Activated naive CD4-positive, alpha-beta T cell treated with anti-CD3 and anti-CD28 coated beads, Interleukin-2, amount 50 U/mL, for 24 hours (primary cell): ENCODE measurements at regions not wholly inside any gene's neighbourhood (a gene's known extent, or its start where the extent isn't known, plus 50 kb on each side); places are given as distances from the start of the nearest gene placed in this dataset.

Experiments used
- H3K27ac Mint-ChIP-seq: one replicate; pipeline ENCODE4 v1.8.0; 2021; ENCODE audit warnings: mild to moderate bottlenecking, mixed read lengths
- H3K27me3 Mint-ChIP-seq: one replicate; pipeline ENCODE4 v1.8.0; 2021; ENCODE audit warnings: mixed read lengths
- H3K36me3 Mint-ChIP-seq: one replicate; pipeline ENCODE4 v1.8.0; 2021; ENCODE audit warnings: mixed read lengths
- H3K4me1 Mint-ChIP-seq: one replicate; pipeline ENCODE4 v1.8.0; 2021; ENCODE audit warnings: mixed read lengths
- H3K4me3 Mint-ChIP-seq: one replicate; pipeline ENCODE4 v1.8.0; 2021; ENCODE audit warnings: mild to moderate bottlenecking, mixed read lengths
- H3K9me3 Mint-ChIP-seq: one replicate; pipeline ENCODE4 v1.8.0; 2021; ENCODE audit warnings: mixed read lengths

- no peaks in the 10 kb centered on the region for H3K4me1 Mint-ChIP-seq
- peaks cover 16% of the 10 kb centered on the region for H3K27me3 Mint-ChIP-seq
Observed at GRCh38 chr22:27083610-27084009, 426.2 kb downstream of the MIAT start.

GRCh38 chr22:27084130-27084529, 426.7 kb downstream of the MIAT start:
- Mint-ChIP-seq H3K27me3 (peaks cover 15% of the 10 kb centered on the region), H3K27ac (no peak overlapping the region), H3K4me3 (no peak overlapping the region), H3K4me1 (no peaks in the 10 kb centered on the region), H3K9me3 (no peaks in the 10 kb centered on the region), H3K36me3 (no peaks in the 10 kb centered on the region)

More at GRCh38 chr22:27083610-27084009, 426.2 kb downstream of the MIAT start:
- Mint-ChIP-seq H3K36me3 (no peaks in the 10 kb centered on the region), H3K27ac (no peak overlapping the region), H3K4me3 (no peak overlapping the region), H3K9me3 (no peaks in the 10 kb centered on the region)

GRCh38 chr22:27086080-27087044, 429.0 kb downstream of the MIAT start:
- Mint-ChIP-seq H3K9me3 (no peaks in the 10 kb centered on the region), H3K4me3 (no peak overlapping the region), H3K27ac (no peak overlapping the region), H3K36me3 (no peaks in the 10 kb centered on the region), H3K4me1 (no peaks in the 10 kb centered on the region), H3K27me3 (peaks cover 11% of the 10 kb centered on the region)

GRCh38 chr22:27087051-27087450, 429.7 kb downstream of the MIAT start:
- Mint-ChIP-seq H3K36me3 (no peaks in the 10 kb centered on the region), H3K9me3 (no peaks in the 10 kb centered on the region), H3K27me3 (peaks cover 9% of the 10 kb centered on the region), H3K4me3 (no peak overlapping the region), H3K4me1 (no peaks in the 10 kb centered on the region), H3K27ac (no peak overlapping the region)

- Mint-ChIP-seq H3K27me3 (peaks cover 9% of the 10 kb centered on the region), H3K9me3 (no peaks in the 10 kb centered on the region), H3K27ac (no peak overlapping the region), H3K4me3 (no peak overlapping the region), H3K4me1 (no peaks in the 10 kb centered on the region), H3K36me3 (no peaks in the 10 kb centered on the region)
Observed at GRCh38 chr22:27088026-27088425, 430.6 kb downstream of the MIAT start.

- no peaks in the 10 kb centered on the region for H3K9me3 Mint-ChIP-seq
Observed at GRCh38 chr22:27089264-27089663, 431.9 kb downstream of the MIAT start.

GRCh38 chr22:27090611-27091011, 433.2 kb downstream of the MIAT start:
- Mint-ChIP-seq H3K27me3 (peaks cover 5% of the 10 kb centered on the region), H3K36me3 (no peaks in the 10 kb centered on the region), H3K9me3 (no peaks in the 10 kb centered on the region), H3K4me3 (no peak overlapping the region), H3K27ac (no peak overlapping the region), H3K4me1 (no peaks in the 10 kb centered on the region)

More at GRCh38 chr22:27089264-27089663, 431.9 kb downstream of the MIAT start:
- Mint-ChIP-seq H3K36me3 (no peaks in the 10 kb centered on the region), H3K27ac (no peak overlapping the region), H3K4me3 (no peak overlapping the region), H3K4me1 (no peaks in the 10 kb centered on the region), H3K27me3 (peaks cover 9% of the 10 kb centered on the region)

GRCh38 chr22:27093422-27093821, 436.0 kb downstream of the MIAT start:
- Mint-ChIP-seq H3K36me3 (no peaks in the 10 kb centered on the region), H3K4me3 (no peak overlapping the region), H3K4me1 (no peaks in the 10 kb centered on the region), H3K27me3 (peaks cover 1% of the 10 kb centered on the region), H3K9me3 (no peaks in the 10 kb centered on the region), H3K27ac (no peak overlapping the region)

GRCh38 chr22:27094633-27095308, 437.4 kb downstream of the MIAT start:
- Mint-ChIP-seq H3K27ac (no peak overlapping the region), H3K4me1 (no peaks in the 10 kb centered on the region), H3K4me3 (no peak overlapping the region), H3K27me3 (peaks cover 4% of the 10 kb centered on the region), H3K36me3 (no peaks in the 10 kb centered on the region), H3K9me3 (no peaks in the 10 kb centered on the region)

GRCh38 chr22:27097506-27097905, 440.1 kb downstream of the MIAT start:
- H3K36me3 Mint-ChIP-seq = no peaks in the 10 kb centered on the region
- peaks cover 19% of the 10 kb centered on the region for H3K27me3 Mint-ChIP-seq
- H3K9me3 Mint-ChIP-seq = no peaks in the 10 kb centered on the region
- no peaks in the 10 kb centered on the region for H3K4me1 Mint-ChIP-seq
- no peak overlapping the region for H3K4me3 Mint-ChIP-seq
- H3K27ac Mint-ChIP-seq = no peak overlapping the region

GRCh38 chr22:27097933-27098332, 440.5 kb downstream of the MIAT start:
- H3K9me3 Mint-ChIP-seq = no peaks in the 10 kb centered on the region

GRCh38 chr22:27099946-27100722, 442.7 kb downstream of the MIAT start:
- Mint-ChIP-seq H3K36me3 (no peaks in the 10 kb centered on the region), H3K27ac (no peak overlapping the region), H3K4me1 (no peaks in the 10 kb centered on the region), H3K9me3 (no peaks in the 10 kb centered on the region), H3K27me3 (peaks cover 21% of the 10 kb centered on the region), H3K4me3 (no peak overlapping the region)

More at GRCh38 chr22:27097933-27098332, 440.5 kb downstream of the MIAT start:
- peaks cover 19% of the 10 kb centered on the region for H3K27me3 Mint-ChIP-seq
- no peaks in the 10 kb centered on the region for H3K36me3 Mint-ChIP-seq
- H3K27ac Mint-ChIP-seq = no peak overlapping the region
- H3K4me3 Mint-ChIP-seq = no peak overlapping the region
- no peaks in the 10 kb centered on the region for H3K4me1 Mint-ChIP-seq

- H3K4me3 Mint-ChIP-seq = no peak overlapping the region
- H3K4me1 Mint-ChIP-seq = no peaks in the 10 kb centered on the region
- no peak overlapping the region for H3K27ac Mint-ChIP-seq
- no peaks in the 10 kb centered on the region for H3K36me3 Mint-ChIP-seq
- no peaks in the 10 kb centered on the region for H3K9me3 Mint-ChIP-seq
- H3K27me3 Mint-ChIP-seq = peaks cover 21% of the 10 kb centered on the region
Observed at GRCh38 chr22:27100789-27101188, 443.4 kb downstream of the MIAT start.

GRCh38 chr22:27101288-27101687, 443.9 kb downstream of the MIAT start:
- H3K27me3 Mint-ChIP-seq = peaks cover 21% of the 10 kb centered on the region

GRCh38 chr22:27104449-27104848, 447.1 kb downstream of the MIAT start:
- Mint-ChIP-seq H3K4me1 (no peaks in the 10 kb centered on the region), H3K36me3 (no peaks in the 10 kb centered on the region), H3K9me3 (no peaks in the 10 kb centered on the region), H3K27me3 (peaks cover 20% of the 10 kb centered on the region), H3K4me3 (no peak overlapping the region), H3K27ac (no peak overlapping the region)

More at GRCh38 chr22:27101288-27101687, 443.9 kb downstream of the MIAT start:
- Mint-ChIP-seq H3K27ac (no peak overlapping the region), H3K4me1 (no peaks in the 10 kb centered on the region), H3K36me3 (no peaks in the 10 kb centered on the region), H3K4me3 (no peak overlapping the region), H3K9me3 (no peaks in the 10 kb centered on the region)
